Ascending aorta (tissue), 2 donors: ENCODE measurements at regions not wholly inside any gene's neighbourhood (a gene's known extent, or its start where the extent isn't known, plus 50 kb on each side); places are given as distances from the start of the nearest gene placed in this dataset.

Experiments
- DNase-seq, 2 donors: peaks; one replicate each; pipeline ENCODE4 v3.0.0-alpha.2; 2019; ENCODE audit warnings: low spot score in 2 of 2
- H3K27ac ChIP-seq, 2 donors: fragments of 200-600 bp; sonication (generic); one replicate each; pipeline ENCODE4 v1.5.1; 2016 to 2017; ENCODE audit warnings: mild to moderate bottlenecking in 1 of 2
- H3K27me3 ChIP-seq: fragments of 200-600 bp; sonication (generic); one replicate; pipeline ENCODE4 v1.5.1; 2017
- H3K36me3 ChIP-seq, 2 donors: fragments of 200-600 bp; sonication (generic); one replicate each; pipeline ENCODE4 v1.5.1; 2016
- H3K4me1 ChIP-seq, 2 donors: fragments of 200-600 bp; sonication (generic); one replicate each; pipeline ENCODE4 v1.5.1; 2016 to 2017; ENCODE audit warnings: mild to moderate bottlenecking in 1 of 2
- H3K4me3 ChIP-seq, 2 donors: fragments of 200-600 bp; sonication (generic); one replicate each; pipeline ENCODE4 v1.5.1; 2016 to 2017; ENCODE audit warnings: mild to moderate bottlenecking in 1 of 2
- H3K9me3 ChIP-seq, 2 donors: fragments of 200-600 bp; sonication (generic); one replicate each; pipeline ENCODE4 v1.5.1; 2016
- CTCF ChIP-seq, 3 experiments: fragments of 200-600 bp in 2 of 3; fragments of 450-650 bp in 1 of 3; sonication (generic) in 2 of 3; IDR thresholded peaks; one replicate each; pipeline ENCODE4 v1.5.1; 2016 to 2019; ENCODE audit warnings: antibody characterized with exemption in 3 of 3, mild to moderate bottlenecking in 1 of 3, moderate library complexity in 1 of 3
- intact Hi-C: fragments of 100-400 bp; cut with DNase I; formaldehyde crosslinking; loops from one replicate; pipeline ENCODE4 v1.15.1; 2023

- no peaks in the 10 kb centered on the region for H3K36me3 ChIP-seq
- no peak for TF ChIP-seq CTCF (IDR thresholded peaks at IDR 0.05)
- intact Hi-C loops = no loop called here
- H3K4me3 ChIP-seq = no peak overlapping the region
- no peaks in the 10 kb centered on the region for H3K4me1 ChIP-seq
- no peak for DNase-seq
- no peaks in the 10 kb centered on the region for H3K27me3 ChIP-seq
- no peaks in the 10 kb centered on the region for H3K9me3 ChIP-seq
- H3K27ac ChIP-seq = no peak overlapping the region
Measured at GRCh38 chr3:71994203-71994602, 209.3 kb upstream of the PROK2 start.

GRCh38 chr3:71991681-71992080, 206.7 kb upstream of the PROK2 start:
- no peaks in the 10 kb centered on the region for H3K27me3 ChIP-seq
- no peak overlapping the region for H3K4me3 ChIP-seq
- H3K36me3 ChIP-seq = no peaks in the 10 kb centered on the region
- no peaks in the 10 kb centered on the region for H3K9me3 ChIP-seq
- H3K27ac ChIP-seq = no peak overlapping the region
- no peak for DNase-seq
- no peaks in the 10 kb centered on the region for H3K4me1 ChIP-seq
- intact Hi-C loops = no loop called here
- no peak for TF ChIP-seq CTCF (IDR thresholded peaks at IDR 0.05)

- DNase-seq = no peak
- Histone ChIP-seq H3K9me3 (no peaks in the 10 kb centered on the region), H3K27ac (no peak overlapping the region), H3K27me3 (no peaks in the 10 kb centered on the region), H3K4me3 (no peak overlapping the region), H3K4me1 (no peaks in the 10 kb centered on the region), H3K36me3 (no peaks in the 10 kb centered on the region)
- intact Hi-C loops = no loop called here
- TF ChIP-seq CTCF (IDR thresholded peaks at IDR 0.05) = no peak
Measured at GRCh38 chr3:71991046-71991445, 206.1 kb upstream of the PROK2 start.

- DNase-seq = no peak
- H3K27me3 ChIP-seq = no peaks in the 10 kb centered on the region
Measured at GRCh38 chr3:71990545-71990944, 205.6 kb upstream of the PROK2 start.

GRCh38 chr3:71989165-71989564, 204.2 kb upstream of the PROK2 start:
- no peak for TF ChIP-seq CTCF (IDR thresholded peaks at IDR 0.05)
- Histone ChIP-seq H3K27me3 (no peaks in the 10 kb centered on the region), H3K4me3 (no peak overlapping the region), H3K4me1 (no peaks in the 10 kb centered on the region), H3K27ac (no peak overlapping the region), H3K36me3 (no peaks in the 10 kb centered on the region), H3K9me3 (no peaks in the 10 kb centered on the region)
- DNase-seq = no peak
- intact Hi-C loops = no loop called here

More at GRCh38 chr3:71990545-71990944, 205.6 kb upstream of the PROK2 start:
- no peaks in the 10 kb centered on the region for H3K4me1 ChIP-seq
- intact Hi-C loops = no loop called here
- no peaks in the 10 kb centered on the region for H3K9me3 ChIP-seq
- no peak for TF ChIP-seq CTCF (IDR thresholded peaks at IDR 0.05)
- no peak overlapping the region for H3K27ac ChIP-seq
- H3K4me3 ChIP-seq = no peak overlapping the region
- no peaks in the 10 kb centered on the region for H3K36me3 ChIP-seq

GRCh38 chr3:71987828-71988227, 202.9 kb upstream of the PROK2 start:
- Histone ChIP-seq H3K27me3 (no peaks in the 10 kb centered on the region), H3K4me3 (no peak overlapping the region), H3K9me3 (no peaks in the 10 kb centered on the region), H3K27ac (no peak overlapping the region), H3K36me3 (no peaks in the 10 kb centered on the region), H3K4me1 (no peaks in the 10 kb centered on the region)
- DNase-seq = no peak
- TF ChIP-seq CTCF (IDR thresholded peaks at IDR 0.05) = no peak
- intact Hi-C loops = no loop called here
